MM.1S (cell line): ENCODE measurements at regions not wholly inside any gene's neighbourhood (a gene's known extent, or its start where the extent isn't known, plus 50 kb on each side); places are given as distances from the start of the nearest gene placed in this dataset.

Experiments
- DNase-seq: peaks from one replicate; pipeline ENCODE4 v3.0.0-alpha.2; 2015
- H2AFZ ChIP-seq: fragments of 300-600 bp; sonication (generic); 2 replicates; pipeline ENCODE4 v1.6.0; 2016; ENCODE audit warnings: antibody characterized with exemption, low read length
- H3F3A ChIP-seq: fragments of 300-600 bp; sonication (generic); 2 replicates; pipeline ENCODE4 v1.6.1; 2016; ENCODE audit warnings: mild to moderate bottlenecking, antibody characterized with exemption, low read length, moderate library complexity, mixed read lengths; ENCODE audit not compliant: insufficient read depth
- H3K27ac ChIP-seq: fragments of 300-600 bp; sonication (generic); 2 replicates; pipeline ENCODE4 v1.5.1; 2016; ENCODE audit warnings: mild to moderate bottlenecking, low read length
- H3K27me3 ChIP-seq: fragments of 300-600 bp; sonication (generic); replicated peaks from 2 replicates; pipeline ENCODE4 v1.6.0; 2016; ENCODE audit warnings: low read length; ENCODE audit not compliant: insufficient read depth
- H3K36me3 ChIP-seq: fragments of 300-600 bp; sonication (generic); replicated peaks from 2 replicates; pipeline ENCODE4 v1.6.1; 2016; ENCODE audit warnings: mild to moderate bottlenecking, low read length, mixed read lengths; ENCODE audit not compliant: insufficient read depth
- H3K4me1 ChIP-seq: fragments of 300-600 bp; sonication (generic); 2 replicates; pipeline ENCODE4 v1.6.1; 2016; ENCODE audit warnings: low read length, mixed read lengths
- H3K4me2 ChIP-seq: fragments of 300-600 bp; sonication (generic); 2 replicates; pipeline ENCODE4 v1.6.0; 2016; ENCODE audit warnings: low read depth, low read length
- H3K4me3 ChIP-seq: fragments of 300-600 bp; sonication (generic); 2 replicates; pipeline ENCODE4 v1.5.1; 2016; ENCODE audit warnings: low read length, mixed read lengths
- H3K79me2 ChIP-seq: fragments of 300-600 bp; sonication (generic); 2 replicates; pipeline ENCODE4 v1.6.1; 2016; ENCODE audit warnings: mixed run types, low read length, mixed read lengths
- H3K9ac ChIP-seq: fragments of 300-600 bp; sonication (generic); 2 replicates; pipeline ENCODE4 v1.6.1; 2016; ENCODE audit warnings: low read length, mixed read lengths
- H3K9me2 ChIP-seq: fragments of 300-600 bp; sonication (generic); replicated peaks from 2 replicates; pipeline ENCODE4 v1.6.1; 2016; ENCODE audit warnings: mild to moderate bottlenecking, low read length, mixed read lengths; ENCODE audit not compliant: insufficient read depth
- H3K9me3 ChIP-seq: fragments of 300-600 bp; sonication (generic); replicated peaks from 2 replicates; pipeline ENCODE4 v1.6.1; 2016; ENCODE audit warnings: mild to moderate bottlenecking, low read length, mixed read lengths; ENCODE audit not compliant: insufficient read depth
- H4K20me1 ChIP-seq: fragments of 300-600 bp; sonication (generic); 2 replicates; pipeline ENCODE4 v1.6.1; 2016; ENCODE audit warnings: mild to moderate bottlenecking, low read length, moderate library complexity, mixed read lengths; ENCODE audit not compliant: insufficient read depth
- EZH2 ChIP-seq: fragments of 300-600 bp; sonication (generic); optimal IDR thresholded peaks from 2 replicates; pipeline ENCODE3; 2017; ENCODE audit warnings: low read depth, mild to moderate bottlenecking, antibody characterized with exemption, low read length, mixed read lengths
- EZH2phosphoT487 ChIP-seq: fragments of 300-600 bp; sonication (generic); IDR thresholded peaks from 2 replicates; pipeline ENCODE4 v1.6.1; 2018; ENCODE audit warnings: antibody characterized with exemption, low read length
- TF ChIP-seq, protein P1 (sequence below): fragments of 300-600 bp; sonication (generic); IDR thresholded peaks from 2 replicates; pipeline ENCODE4 v1.5.1; 2016; ENCODE audit warnings: antibody characterized with exemption, low read length, mixed read lengths

DNA sequence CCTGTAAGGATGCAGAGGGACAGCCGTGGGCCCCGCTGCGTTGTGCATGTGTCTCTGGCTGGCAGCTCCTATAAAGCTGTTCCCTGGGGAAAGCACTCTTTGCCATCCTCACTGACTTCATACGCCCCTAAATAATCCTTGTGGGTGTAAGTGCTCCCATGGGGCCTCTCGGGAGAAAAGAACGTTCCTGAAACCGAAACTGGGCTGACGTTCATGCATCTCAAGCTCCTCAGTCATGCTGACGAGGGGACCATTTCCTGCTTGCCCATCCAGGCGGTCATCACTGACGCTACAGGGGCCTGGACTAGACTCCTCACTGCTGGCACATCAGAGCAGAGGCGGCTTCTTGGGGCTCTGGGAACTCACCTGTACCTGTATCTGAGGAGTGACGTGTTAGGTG lies 73.1 kb upstream of the USP24 start:
- peaks cover 13% of the 10 kb centered on the region for H3K4me1 ChIP-seq
- H3K27me3 ChIP-seq, result no peaks in the 10 kb centered on the region
- no peaks in the 10 kb centered on the region for H3K9me3 ChIP-seq
- TF ChIP-seq EZH2, result no peak
- TF ChIP-seq EZH2phosphoT487, result no peak
- TF ChIP-seq, protein P1, sequence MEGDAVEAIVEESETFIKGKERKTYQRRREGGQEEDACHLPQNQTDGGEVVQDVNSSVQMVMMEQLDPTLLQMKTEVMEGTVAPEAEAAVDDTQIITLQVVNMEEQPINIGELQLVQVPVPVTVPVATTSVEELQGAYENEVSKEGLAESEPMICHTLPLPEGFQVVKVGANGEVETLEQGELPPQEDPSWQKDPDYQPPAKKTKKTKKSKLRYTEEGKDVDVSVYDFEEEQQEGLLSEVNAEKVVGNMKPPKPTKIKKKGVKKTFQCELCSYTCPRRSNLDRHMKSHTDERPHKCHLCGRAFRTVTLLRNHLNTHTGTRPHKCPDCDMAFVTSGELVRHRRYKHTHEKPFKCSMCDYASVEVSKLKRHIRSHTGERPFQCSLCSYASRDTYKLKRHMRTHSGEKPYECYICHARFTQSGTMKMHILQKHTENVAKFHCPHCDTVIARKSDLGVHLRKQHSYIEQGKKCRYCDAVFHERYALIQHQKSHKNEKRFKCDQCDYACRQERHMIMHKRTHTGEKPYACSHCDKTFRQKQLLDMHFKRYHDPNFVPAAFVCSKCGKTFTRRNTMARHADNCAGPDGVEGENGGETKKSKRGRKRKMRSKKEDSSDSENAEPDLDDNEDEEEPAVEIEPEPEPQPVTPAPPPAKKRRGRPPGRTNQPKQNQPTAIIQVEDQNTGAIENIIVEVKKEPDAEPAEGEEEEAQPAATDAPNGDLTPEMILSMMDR, result no peak
- no peaks in the 10 kb centered on the region for H4K20me1 ChIP-seq
- no peak overlapping the region for H3K4me3 ChIP-seq
- DNase-seq, result peak; percentile 63
- H2AFZ ChIP-seq, result no peak overlapping the region
- H3K9ac ChIP-seq, result no peak overlapping the region
- H3K79me2 ChIP-seq, result no peaks in the 10 kb centered on the region
- no peaks in the 10 kb centered on the region for H3F3A ChIP-seq
- H3K36me3 ChIP-seq, result no peaks in the 10 kb centered on the region
- peak overlapping the region; percentile 11; the same call in 1 of the 2 replicates for H3K27ac ChIP-seq
- peak overlapping the region; percentile 20; the same call in 1 of the 2 replicates for H3K4me2 ChIP-seq
- no peaks in the 10 kb centered on the region for H3K9me2 ChIP-seq

DNA sequence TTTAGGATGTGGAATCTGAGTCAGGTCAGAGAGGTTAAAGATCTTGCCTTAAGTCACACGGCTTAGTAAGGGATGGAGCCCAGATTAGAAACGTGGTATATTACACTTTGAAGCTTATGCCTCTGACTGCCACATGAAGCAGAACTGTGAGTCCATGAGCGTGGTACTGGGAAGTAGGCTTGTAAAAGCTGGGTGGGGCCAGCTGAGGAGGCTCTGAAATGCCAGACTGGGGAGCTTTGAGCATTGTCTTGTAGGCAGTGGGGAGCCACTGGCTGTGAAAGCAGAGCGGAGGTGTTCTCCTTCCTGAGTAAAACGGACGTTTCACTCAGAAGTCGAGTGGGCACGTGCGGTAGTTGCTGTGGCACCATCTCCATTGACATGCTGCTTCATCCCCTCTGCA lies 72.6 kb upstream of the USP24 start:
- H3F3A ChIP-seq, result no peaks in the 10 kb centered on the region
- H3K9ac ChIP-seq, result no peak overlapping the region
- H2AFZ ChIP-seq, result no peak overlapping the region
- TF ChIP-seq EZH2phosphoT487, result no peak
- TF ChIP-seq, protein P1, result no peak
- no peak for TF ChIP-seq EZH2
- H3K4me3 ChIP-seq, result no peak overlapping the region
- H4K20me1 ChIP-seq, result no peaks in the 10 kb centered on the region
- no peak for DNase-seq
- no peaks in the 10 kb centered on the region for H3K79me2 ChIP-seq
- H3K27me3 ChIP-seq, result no peaks in the 10 kb centered on the region
- no peak overlapping the region for H3K27ac ChIP-seq
- H3K9me3 ChIP-seq, result no peaks in the 10 kb centered on the region
- no peaks in the 10 kb centered on the region for H3K9me2 ChIP-seq
- peaks cover 13% of the 10 kb centered on the region for H3K4me1 ChIP-seq
- peak overlapping the region; percentile 20; the same call in 1 of the 2 replicates for H3K4me2 ChIP-seq
- H3K36me3 ChIP-seq, result no peaks in the 10 kb centered on the region

DNA sequence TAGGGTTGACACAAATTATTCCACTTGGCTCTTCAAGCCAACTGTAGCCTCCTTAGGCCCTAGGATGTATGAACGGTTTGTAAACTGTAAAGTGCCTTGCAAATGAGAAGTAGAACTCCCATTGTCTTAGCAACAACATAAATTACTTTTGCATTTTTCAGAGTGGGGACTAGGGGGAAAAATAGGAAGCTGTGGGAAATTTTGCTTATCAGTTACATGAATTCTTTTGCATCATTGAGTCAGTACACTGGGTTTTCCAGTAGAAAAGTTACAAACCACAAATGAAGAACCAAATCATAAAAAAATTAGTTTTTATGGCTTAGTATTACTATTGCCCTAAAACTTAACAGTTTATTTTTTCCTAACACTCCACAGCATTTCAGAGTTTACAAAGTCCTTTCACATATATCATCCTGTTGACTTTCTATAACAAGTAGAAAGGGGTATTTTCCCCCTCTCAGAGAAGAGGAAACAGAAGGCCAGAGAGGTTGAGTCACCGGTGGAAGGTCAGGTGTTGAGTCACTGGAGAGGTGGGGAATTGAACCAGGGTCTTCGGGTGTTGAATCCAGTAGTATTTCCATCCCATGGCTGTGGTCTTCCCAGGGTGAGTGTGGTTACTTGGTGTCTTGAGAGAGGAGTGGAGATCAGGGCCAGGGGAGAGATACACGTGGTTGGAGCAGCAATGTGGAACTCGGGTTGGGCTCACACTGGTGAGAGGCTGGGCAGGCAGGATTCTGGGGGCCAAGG lies 71.9 kb upstream of the USP24 start:
- H3K27me3 ChIP-seq, result no peaks in the 10 kb centered on the region
- no peak overlapping the region for H3K4me2 ChIP-seq
- no peak for DNase-seq
- no peak overlapping the region for H3K9ac ChIP-seq
- no peaks in the 10 kb centered on the region for H3F3A ChIP-seq
- no peak overlapping the region for H3K4me3 ChIP-seq
- H3K9me2 ChIP-seq, result no peaks in the 10 kb centered on the region
- H3K36me3 ChIP-seq, result no peaks in the 10 kb centered on the region
- no peak overlapping the region for H3K27ac ChIP-seq
- H4K20me1 ChIP-seq, result no peaks in the 10 kb centered on the region
- no peak for TF ChIP-seq EZH2
- TF ChIP-seq EZH2phosphoT487, result no peak
- TF ChIP-seq, protein P1, result no peak
- no peaks in the 10 kb centered on the region for H3K9me3 ChIP-seq
- no peak overlapping the region for H2AFZ ChIP-seq
- H3K4me1 ChIP-seq, result peaks cover 13% of the 10 kb centered on the region
- H3K79me2 ChIP-seq, result no peaks in the 10 kb centered on the region
